Activated T-cell treated with anti-CD3 and anti-CD28 coated beads, Interleukin-2, amount 50 U/mL, for 4 hours (primary cell): ENCODE measurements at regions not wholly inside any gene's neighbourhood (a gene's known extent, or its start where the extent isn't known, plus 50 kb on each side); places are given as distances from the start of the nearest gene placed in this dataset.
"Not testable (repeated sequence)": the region's sequence is repeated elsewhere in the genome, so short reads cannot be mapped to it uniquely, and the experiment has no call there.

Experiments
- ATAC-seq, 2 donors: fragments of 200-7000 bp; cut with Tn5 transposase; one replicate each; pipeline ENCODE4 v1.10.0; 2021
- DNase-seq: peaks from one replicate; pipeline ENCODE4 v3.0.0-alpha.2; 2020
- H3K27me3 Mint-ChIP-seq: one replicate; pipeline ENCODE4 v1.8.0; 2021; ENCODE audit warnings: low read depth, mixed read lengths
- H3K36me3 Mint-ChIP-seq: one replicate; pipeline ENCODE4 v1.8.0; 2022; ENCODE audit warnings: mixed read lengths; ENCODE audit not compliant: insufficient read depth
- H3K4me1 Mint-ChIP-seq: one replicate; pipeline ENCODE4 v1.8.0; 2021; ENCODE audit warnings: low read depth, mixed read lengths
- H3K4me3 Mint-ChIP-seq: one replicate; pipeline ENCODE4 v1.8.0; 2021; ENCODE audit warnings: mild to moderate bottlenecking, moderate library complexity, mixed read lengths
- H3K9me3 Mint-ChIP-seq: one replicate; pipeline ENCODE4 v1.8.0; 2021; ENCODE audit warnings: mixed read lengths

GRCh38 chr5:102554082-102554481, 55.3 kb upstream of the SLCO6A1 start:
- no peak overlapping the region for H3K4me3 Mint-ChIP-seq
- ATAC-seq (no peak), DNase-seq (no peak)
- H3K27me3 Mint-ChIP-seq, result peaks cover 9% of the 10 kb centered on the region
- H3K4me1 Mint-ChIP-seq, result no peaks in the 10 kb centered on the region
- H3K36me3 Mint-ChIP-seq, result no peaks in the 10 kb centered on the region
- H3K9me3 Mint-ChIP-seq, result peaks cover 6% of the 10 kb centered on the region

GRCh38 chr5:102554728-102555127, 55.9 kb upstream of the SLCO6A1 start:
- Mint-ChIP-seq H3K4me3 (no peak overlapping the region), H3K27me3 (peaks cover 12% of the 10 kb centered on the region), H3K4me1 (no peaks in the 10 kb centered on the region), H3K36me3 (no peaks in the 10 kb centered on the region), H3K9me3 (peaks cover 6% of the 10 kb centered on the region)
- DNase-seq, result no peak
- ATAC-seq, result no peak

GRCh38 chr5:102561894-102562760, 63.3 kb upstream of the SLCO6A1 start:
- Mint-ChIP-seq H3K27me3 (peaks cover 4% of the 10 kb centered on the region), H3K36me3 (no peaks in the 10 kb centered on the region), H3K9me3 (peaks cover 10% of the 10 kb centered on the region), H3K4me3 (no peak overlapping the region), H3K4me1 (no peaks in the 10 kb centered on the region)
- ATAC-seq (no peak), DNase-seq (no peak)

GRCh38 chr5:102570747-102571146, 71.9 kb upstream of the SLCO6A1 start:
- Mint-ChIP-seq H3K27me3 (peaks cover 18% of the 10 kb centered on the region), H3K9me3 (no peaks in the 10 kb centered on the region), H3K4me1 (no peaks in the 10 kb centered on the region), H3K4me3 (no peak overlapping the region), H3K36me3 (no peaks in the 10 kb centered on the region)
- no peak for DNase-seq
- ATAC-seq, result no peak

GRCh38 chr5:102578362-102578761, 79.6 kb upstream of the SLCO6A1 start:
- DNase-seq (no peak), ATAC-seq (no peak)
- H3K36me3 Mint-ChIP-seq, result no peaks in the 10 kb centered on the region
- H3K4me3 Mint-ChIP-seq, result no peak overlapping the region
- peaks cover 7% of the 10 kb centered on the region for H3K27me3 Mint-ChIP-seq
- H3K4me1 Mint-ChIP-seq, result no peaks in the 10 kb centered on the region
- no peaks in the 10 kb centered on the region for H3K9me3 Mint-ChIP-seq

GRCh38 chr5:102579379-102579778, 80.6 kb upstream of the SLCO6A1 start:
- peaks cover 1% of the 10 kb centered on the region for H3K4me1 Mint-ChIP-seq
- H3K36me3 Mint-ChIP-seq, result no peaks in the 10 kb centered on the region

GRCh38 chr5:102581011-102581410, 82.2 kb upstream of the SLCO6A1 start:
- H3K4me1 Mint-ChIP-seq, result peaks cover 1% of the 10 kb centered on the region
- H3K4me3 Mint-ChIP-seq, result no peak overlapping the region
- no peaks in the 10 kb centered on the region for H3K36me3 Mint-ChIP-seq
- H3K9me3 Mint-ChIP-seq, result no peaks in the 10 kb centered on the region
- DNase-seq (no peak), ATAC-seq (no peak)
- H3K27me3 Mint-ChIP-seq, result peaks cover 7% of the 10 kb centered on the region

More at GRCh38 chr5:102579379-102579778, 80.6 kb upstream of the SLCO6A1 start:
- peaks cover 7% of the 10 kb centered on the region for H3K27me3 Mint-ChIP-seq
- DNase-seq, result no peak
- H3K4me3 Mint-ChIP-seq, result no peak overlapping the region
- no peaks in the 10 kb centered on the region for H3K9me3 Mint-ChIP-seq
- ATAC-seq, result no peak

GRCh38 chr5:102582696-102583095, 83.9 kb upstream of the SLCO6A1 start:
- H3K9me3 Mint-ChIP-seq, result no peaks in the 10 kb centered on the region
- H3K36me3 Mint-ChIP-seq, result no peaks in the 10 kb centered on the region
- H3K4me1 Mint-ChIP-seq, result peaks cover 1% of the 10 kb centered on the region
- peaks cover 7% of the 10 kb centered on the region for H3K27me3 Mint-ChIP-seq
- ATAC-seq, result no peak
- no peak for DNase-seq
- H3K4me3 Mint-ChIP-seq, result no peak overlapping the region

- ATAC-seq (no peak), DNase-seq (no peak)
- H3K4me3 Mint-ChIP-seq, result no peak overlapping the region
- peaks cover 9% of the 10 kb centered on the region for H3K27me3 Mint-ChIP-seq
- H3K9me3 Mint-ChIP-seq, result no peaks in the 10 kb centered on the region
- H3K4me1 Mint-ChIP-seq, result peaks cover 1% of the 10 kb centered on the region
- H3K36me3 Mint-ChIP-seq, result no peaks in the 10 kb centered on the region
Observed at GRCh38 chr5:102583276-102584124, 84.7 kb upstream of the SLCO6A1 start.

GRCh38 chr5:102589661-102590060, 90.9 kb upstream of the SLCO6A1 start:
- H3K9me3 Mint-ChIP-seq, result peaks cover 3% of the 10 kb centered on the region
- no peaks in the 10 kb centered on the region for H3K36me3 Mint-ChIP-seq
- DNase-seq (no peak), ATAC-seq (no peak)
- peaks cover 12% of the 10 kb centered on the region for H3K27me3 Mint-ChIP-seq
- H3K4me1 Mint-ChIP-seq, result no peaks in the 10 kb centered on the region
- no peak overlapping the region for H3K4me3 Mint-ChIP-seq

- H3K9me3 Mint-ChIP-seq, result peaks cover 3% of the 10 kb centered on the region
- peaks cover 1% of the 10 kb centered on the region for H3K4me1 Mint-ChIP-seq
- no peak for DNase-seq
- no peak for ATAC-seq
- H3K36me3 Mint-ChIP-seq, result no peaks in the 10 kb centered on the region
- no peak overlapping the region for H3K4me3 Mint-ChIP-seq
- peaks cover 12% of the 10 kb centered on the region for H3K27me3 Mint-ChIP-seq
Observed at GRCh38 chr5:102590467-102590866, 91.7 kb upstream of the SLCO6A1 start.

GRCh38 chr5:102591650-102592049, 92.8 kb upstream of the SLCO6A1 start:
- Mint-ChIP-seq H3K4me1 (peaks cover 7% of the 10 kb centered on the region), H3K4me3 (no peak overlapping the region), H3K9me3 (peaks cover 3% of the 10 kb centered on the region), H3K36me3 (no peaks in the 10 kb centered on the region), H3K27me3 (peaks cover 12% of the 10 kb centered on the region)
- DNase-seq (no peak), ATAC-seq (peak; percentile 84 to 85)

GRCh38 chr5:102592586-102592985, 93.8 kb upstream of the SLCO6A1 start:
- not testable (repeated sequence) for H3K4me1 Mint-ChIP-seq, DNase-seq, H3K4me3 Mint-ChIP-seq, H3K36me3 Mint-ChIP-seq, H3K9me3 Mint-ChIP-seq, ATAC-seq
- H3K27me3 Mint-ChIP-seq, result peaks cover 12% of the 10 kb centered on the region

GRCh38 chr5:102594192-102594591, 95.4 kb upstream of the SLCO6A1 start:
- Mint-ChIP-seq H3K4me3 (no peak overlapping the region), H3K27me3 (peaks cover 10% of the 10 kb centered on the region), H3K4me1 (peaks cover 7% of the 10 kb centered on the region), H3K36me3 (no peaks in the 10 kb centered on the region), H3K9me3 (peaks cover 3% of the 10 kb centered on the region)
- ATAC-seq (no peak), DNase-seq (no peak)
